HFFc6 (cell line): ENCODE measurements at regions not wholly inside any gene's neighbourhood (a gene's known extent, or its start where the extent isn't known, plus 50 kb on each side); places are given as distances from the start of the nearest gene placed in this dataset.

Experiments
- DNase-seq: peaks from one replicate; pipeline ENCODE4 v3.0.0-alpha.2; 2018
- H3K27ac Mint-ChIP-seq: 2 replicates; pipeline ENCODE4 v1.8.0; 2020; ENCODE audit warnings: mild to moderate bottlenecking, mixed read lengths
- H3K27me3 Mint-ChIP-seq: 2 replicates; pipeline ENCODE4 v1.8.0; 2021; ENCODE audit warnings: mild to moderate bottlenecking, moderate library complexity, mixed read lengths; ENCODE audit not compliant: insufficient read depth
- H3K36me3 Mint-ChIP-seq: 2 replicates; pipeline ENCODE4 v1.8.0; 2021; ENCODE audit warnings: low read depth, mixed read lengths
- H3K4me1 Mint-ChIP-seq: 2 replicates; pipeline ENCODE4 v1.8.0; 2020; ENCODE audit warnings: low read depth, mixed read lengths
- H3K4me3 Mint-ChIP-seq: 2 replicates; pipeline ENCODE4 v1.8.0; 2020; ENCODE audit warnings: mild to moderate bottlenecking, moderate library complexity, mixed read lengths
- H3K9me3 Mint-ChIP-seq: 2 replicates; pipeline ENCODE4 v1.8.0; 2020; ENCODE audit warnings: mild to moderate bottlenecking, mixed read lengths
- TF ChIP-seq, protein P1 (sequence below): fragments of 200-600 bp; sonication (generic); IDR thresholded peaks from 2 replicates; pipeline ENCODE4 v1.5.0; 2021; ENCODE audit warnings: antibody characterized with exemption, mild to moderate bottlenecking

- peaks cover 3% of the 10 kb centered on the region for H3K27me3 Mint-ChIP-seq
- H3K4me3 Mint-ChIP-seq: no peak overlapping the region
- no peaks in the 10 kb centered on the region for H3K9me3 Mint-ChIP-seq
- H3K36me3 Mint-ChIP-seq: peaks cover 4% of the 10 kb centered on the region; the same call in 1 of the 2 replicates
- no peak overlapping the region for H3K27ac Mint-ChIP-seq
- no peak for DNase-seq
- TF ChIP-seq, protein P1, sequence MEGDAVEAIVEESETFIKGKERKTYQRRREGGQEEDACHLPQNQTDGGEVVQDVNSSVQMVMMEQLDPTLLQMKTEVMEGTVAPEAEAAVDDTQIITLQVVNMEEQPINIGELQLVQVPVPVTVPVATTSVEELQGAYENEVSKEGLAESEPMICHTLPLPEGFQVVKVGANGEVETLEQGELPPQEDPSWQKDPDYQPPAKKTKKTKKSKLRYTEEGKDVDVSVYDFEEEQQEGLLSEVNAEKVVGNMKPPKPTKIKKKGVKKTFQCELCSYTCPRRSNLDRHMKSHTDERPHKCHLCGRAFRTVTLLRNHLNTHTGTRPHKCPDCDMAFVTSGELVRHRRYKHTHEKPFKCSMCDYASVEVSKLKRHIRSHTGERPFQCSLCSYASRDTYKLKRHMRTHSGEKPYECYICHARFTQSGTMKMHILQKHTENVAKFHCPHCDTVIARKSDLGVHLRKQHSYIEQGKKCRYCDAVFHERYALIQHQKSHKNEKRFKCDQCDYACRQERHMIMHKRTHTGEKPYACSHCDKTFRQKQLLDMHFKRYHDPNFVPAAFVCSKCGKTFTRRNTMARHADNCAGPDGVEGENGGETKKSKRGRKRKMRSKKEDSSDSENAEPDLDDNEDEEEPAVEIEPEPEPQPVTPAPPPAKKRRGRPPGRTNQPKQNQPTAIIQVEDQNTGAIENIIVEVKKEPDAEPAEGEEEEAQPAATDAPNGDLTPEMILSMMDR: no peak
- H3K4me1 Mint-ChIP-seq: peaks cover 29% of the 10 kb centered on the region
Measured at GRCh38 chr5:14069021-14069420, 74.1 kb upstream of the TRIO start.

DNA sequence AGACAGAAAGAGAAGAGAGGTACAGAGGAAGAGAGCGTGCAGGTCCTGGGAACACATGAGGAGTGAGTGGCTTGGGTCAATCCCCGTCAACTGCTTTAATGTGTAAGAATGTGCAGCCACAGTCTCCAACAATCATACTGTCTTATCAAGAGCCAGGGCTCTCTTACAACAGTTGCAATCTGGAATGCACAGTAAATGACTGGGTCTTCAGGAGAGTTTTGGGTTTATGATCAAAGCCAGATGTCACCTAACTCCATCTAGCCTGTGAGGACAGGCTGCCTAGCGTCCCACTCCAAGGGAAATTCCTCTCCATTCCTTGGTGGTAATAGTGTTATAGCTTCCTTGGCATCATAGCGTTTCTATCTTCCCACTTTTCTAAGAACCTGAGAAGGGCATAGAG is 75.0 kb upstream of the TRIO start:
- no peak overlapping the region for H3K4me3 Mint-ChIP-seq
- H3K27me3 Mint-ChIP-seq: peaks cover 3% of the 10 kb centered on the region
- peaks cover 37% of the 10 kb centered on the region for H3K4me1 Mint-ChIP-seq
- no peak overlapping the region for H3K27ac Mint-ChIP-seq
- H3K36me3 Mint-ChIP-seq: peaks cover 4% of the 10 kb centered on the region; the same call in 1 of the 2 replicates
- TF ChIP-seq, protein P1: no peak
- no peaks in the 10 kb centered on the region for H3K9me3 Mint-ChIP-seq
- DNase-seq: no peak

GRCh38 chr5:14066326-14066725 is 76.8 kb upstream of the TRIO start:
- H3K9me3 Mint-ChIP-seq: no peaks in the 10 kb centered on the region
- DNase-seq: no peak

GRCh38 chr5:14064841-14065240 is 78.3 kb upstream of the TRIO start:
- H3K4me1 Mint-ChIP-seq: peaks cover 53% of the 10 kb centered on the region
- no peak for DNase-seq
- TF ChIP-seq, protein P1: no peak

More at GRCh38 chr5:14066326-14066725, 76.8 kb upstream of the TRIO start:
- no peak overlapping the region for H3K27ac Mint-ChIP-seq
- no peak overlapping the region for H3K4me3 Mint-ChIP-seq
- H3K36me3 Mint-ChIP-seq: peaks cover 4% of the 10 kb centered on the region; the same call in 1 of the 2 replicates
- H3K27me3 Mint-ChIP-seq: peaks cover 3% of the 10 kb centered on the region
- TF ChIP-seq, protein P1: no peak
- H3K4me1 Mint-ChIP-seq: peaks cover 53% of the 10 kb centered on the region

DNA sequence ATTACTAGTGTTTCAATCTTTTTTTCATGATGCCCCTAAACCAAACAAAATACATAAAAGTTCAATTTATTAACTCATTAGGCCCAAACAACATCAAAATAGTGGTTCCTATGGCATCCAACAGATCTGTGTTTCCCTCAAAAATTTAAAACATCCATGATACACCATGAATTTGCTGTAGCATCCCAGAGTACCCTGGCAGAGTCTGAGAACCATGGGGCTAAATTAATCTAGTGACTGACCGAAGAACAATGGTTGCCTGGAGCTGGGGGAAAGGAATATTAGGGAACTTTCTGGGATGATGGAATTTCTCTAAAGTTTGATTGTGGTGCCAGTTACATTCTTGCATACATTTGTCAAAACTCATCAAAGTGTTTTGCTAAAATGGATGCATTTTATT is 79.5 kb upstream of the TRIO start:
- Mint-ChIP-seq H3K27ac (peak overlapping the region; percentile 47; the same call in 1 of the 2 replicates), H3K9me3 (no peaks in the 10 kb centered on the region; the same call in 1 of the 2 replicates), H3K4me3 (no peak overlapping the region), H3K36me3 (peaks cover 8% of the 10 kb centered on the region), H3K4me1 (peaks cover 52% of the 10 kb centered on the region), H3K27me3 (peaks cover 2% of the 10 kb centered on the region)
- no peak for DNase-seq
- TF ChIP-seq, protein P1: no peak

More at GRCh38 chr5:14064841-14065240, 78.3 kb upstream of the TRIO start:
- peaks cover 3% of the 10 kb centered on the region for H3K27me3 Mint-ChIP-seq
- peak overlapping the region; percentile 34; the same call in 1 of the 2 replicates for H3K27ac Mint-ChIP-seq
- H3K36me3 Mint-ChIP-seq: peaks cover 8% of the 10 kb centered on the region
- no peaks in the 10 kb centered on the region; the same call in 1 of the 2 replicates for H3K9me3 Mint-ChIP-seq
- H3K4me3 Mint-ChIP-seq: no peak overlapping the region
